Activated CD8-positive, alpha-beta memory T cell treated with anti-CD3 and anti-CD28 coated beads, Interleukin-2, amount 50 U/mL, for 1 hour (primary cell): ENCODE measurements at regions not wholly inside any gene's neighbourhood (a gene's known extent, or its start where the extent isn't known, plus 50 kb on each side); places are given as distances from the start of the nearest gene placed in this dataset.

Experiments
- DNase-seq: peaks from one replicate; pipeline ENCODE4 v3.0.0-alpha.2; 2020; ENCODE audit errors: extremely low read depth

- DNase-seq = no peak
These were observed 188.7 kb upstream of the LINGO1 start for GRCh38 chr15:77821188-77821958.

DNA sequence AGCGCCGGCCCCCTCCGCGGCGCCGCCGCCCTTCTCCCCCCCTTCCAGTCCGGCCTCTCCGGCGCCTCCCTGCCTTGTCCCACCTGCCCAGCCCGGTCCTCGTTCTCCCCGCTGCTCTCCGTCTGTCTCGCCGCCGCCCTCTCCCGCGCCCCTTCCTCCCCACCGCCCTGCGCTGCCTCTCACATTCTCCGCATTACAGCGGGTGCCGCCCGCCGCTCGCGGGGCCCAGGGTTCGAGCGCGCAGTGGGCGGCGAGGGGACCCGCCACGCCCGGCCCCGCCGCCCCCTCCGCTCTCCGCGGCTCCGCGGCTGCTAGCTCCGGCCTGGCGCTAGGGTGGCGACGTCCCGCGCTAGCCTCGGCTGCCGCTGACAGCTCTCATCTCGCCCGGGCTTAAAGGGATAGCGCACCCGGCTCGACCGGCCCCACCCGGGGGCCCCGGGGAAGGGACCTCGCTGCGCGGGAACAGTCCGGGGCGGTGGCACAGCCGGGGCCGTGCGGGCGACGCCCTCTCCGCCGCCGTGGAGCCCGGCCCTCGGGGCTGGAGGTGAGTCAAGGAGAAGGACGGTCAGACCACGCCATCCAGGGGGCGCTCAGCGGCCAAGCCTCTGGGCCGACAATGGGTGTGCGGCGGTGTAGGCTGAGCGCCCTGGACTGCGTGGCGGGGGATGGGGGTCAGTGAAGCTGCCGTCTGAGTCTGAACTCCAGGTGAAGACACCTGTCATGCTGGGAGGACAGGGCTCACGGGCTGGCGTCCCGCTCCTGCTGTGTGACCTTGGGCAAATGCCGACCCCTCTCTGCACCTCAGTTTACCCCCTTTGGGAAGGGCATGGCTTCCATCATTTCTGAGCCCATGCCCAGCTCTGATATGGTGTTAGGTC, 187.4 kb upstream of the LINGO1 start:
- DNase-seq = no peak

GRCh38 chr15:77819048-77819850, 186.5 kb upstream of the LINGO1 start:
- no peak for DNase-seq

DNA sequence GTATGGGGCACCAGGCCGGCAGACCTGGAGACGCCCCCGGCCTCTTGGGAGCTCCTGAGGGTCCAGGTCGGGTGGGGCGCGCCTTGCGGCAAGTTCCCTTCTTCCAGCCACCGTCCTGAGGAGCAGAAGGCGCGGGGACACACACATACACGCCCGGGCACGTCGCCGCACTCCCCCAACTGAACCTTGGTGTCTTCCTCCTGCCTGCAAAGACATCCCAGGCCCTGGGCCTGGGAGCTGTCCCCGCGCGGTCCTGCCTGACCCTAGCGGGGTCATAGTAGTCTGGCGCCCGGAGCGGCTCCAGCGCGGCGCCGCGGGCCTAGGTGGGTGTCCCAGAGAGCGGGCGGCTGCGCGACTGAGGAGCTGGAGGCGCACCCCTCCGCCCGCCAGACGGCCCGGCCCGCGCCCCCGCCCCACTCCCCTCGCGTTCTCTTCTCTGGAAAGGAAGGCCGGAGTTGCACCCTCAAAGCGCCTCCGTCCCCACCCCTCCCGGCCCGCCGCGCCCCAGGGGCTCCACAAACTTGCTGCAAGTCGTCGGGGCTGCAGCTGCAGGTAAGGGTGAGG, 185.9 kb upstream of the LINGO1 start:
- no peak for DNase-seq

DNA sequence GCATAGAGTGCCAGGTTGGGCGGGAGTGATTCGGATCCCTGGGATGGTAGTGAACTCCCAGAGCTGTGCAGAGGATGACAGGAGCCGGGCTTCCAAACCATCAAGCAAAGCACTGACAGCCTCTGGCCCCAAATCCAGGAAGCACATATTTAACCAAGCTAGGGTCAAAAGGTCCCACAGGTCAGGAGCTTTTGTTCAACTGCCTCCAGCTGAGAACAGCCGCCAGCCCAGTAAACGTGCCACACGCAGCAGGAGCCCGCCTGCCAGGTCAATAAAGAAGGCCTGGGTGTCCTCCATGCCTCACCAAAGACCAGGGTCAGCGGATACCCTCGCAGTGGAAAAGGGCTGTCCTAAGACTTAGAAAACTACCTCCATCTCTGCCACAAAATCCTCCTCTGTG, 184.7 kb upstream of the LINGO1 start:
- no peak for DNase-seq

DNA sequence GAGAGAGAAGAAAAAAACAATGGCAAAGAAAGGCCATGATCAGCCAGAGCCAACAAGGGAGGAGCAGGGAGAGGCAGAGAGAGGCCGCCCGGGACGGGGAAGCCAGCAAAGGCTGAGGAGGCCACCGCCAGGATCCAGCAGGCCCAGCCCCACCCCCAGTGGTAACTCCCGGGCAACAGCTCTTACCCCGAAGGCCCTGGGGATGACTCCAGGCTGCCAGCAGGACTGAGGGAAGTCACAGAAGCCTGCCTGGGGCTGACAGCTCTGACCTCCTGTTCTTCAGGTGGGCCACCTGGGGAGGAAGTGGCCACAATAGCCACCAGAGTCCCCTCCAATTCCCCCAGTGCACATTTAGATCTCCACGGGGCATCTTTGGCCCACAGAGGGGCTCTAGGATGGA, 184.3 kb upstream of the LINGO1 start:
- no peak for DNase-seq

- DNase-seq = no peak
These were observed 182.3 kb upstream of the LINGO1 start for GRCh38 chr15:77815015-77815414.

- DNase-seq = no peak
These were observed 180.0 kb upstream of the LINGO1 start for GRCh38 chr15:77812664-77813063.

- no peak for DNase-seq
These were observed 178.6 kb upstream of the LINGO1 start for GRCh38 chr15:77811270-77811669.

GRCh38 chr15:77810130-77810571, 177.4 kb upstream of the LINGO1 start:
- no peak for DNase-seq

DNA sequence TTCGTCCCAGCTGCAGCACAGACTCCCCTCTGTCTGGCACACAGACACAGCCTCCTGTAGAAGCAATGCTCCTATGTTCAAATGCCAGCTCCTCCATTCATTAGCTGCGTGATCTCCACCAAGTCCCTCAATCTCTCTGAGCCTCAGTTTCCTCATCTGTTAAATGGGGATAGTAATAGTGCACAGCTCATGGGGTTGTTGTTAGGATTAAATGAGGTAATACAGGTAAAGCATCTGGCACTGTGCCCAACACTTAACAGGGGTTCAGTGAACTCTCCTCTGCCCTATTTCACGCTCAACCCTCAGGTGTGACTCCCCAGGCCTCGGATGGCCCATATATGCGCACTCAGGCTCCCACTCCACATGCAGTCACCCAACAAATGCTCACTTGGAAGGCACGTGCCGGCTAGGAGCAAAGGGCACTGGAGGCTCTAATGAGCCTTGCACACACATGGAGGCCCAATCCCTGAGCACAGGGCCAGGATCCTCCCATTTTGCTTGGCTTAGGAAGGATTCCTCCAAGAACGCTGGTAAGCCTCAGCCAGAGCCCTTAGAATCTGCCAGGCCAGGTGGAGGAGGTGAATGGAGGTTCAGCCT, 176.0 kb upstream of the LINGO1 start:
- no peak for DNase-seq

DNA sequence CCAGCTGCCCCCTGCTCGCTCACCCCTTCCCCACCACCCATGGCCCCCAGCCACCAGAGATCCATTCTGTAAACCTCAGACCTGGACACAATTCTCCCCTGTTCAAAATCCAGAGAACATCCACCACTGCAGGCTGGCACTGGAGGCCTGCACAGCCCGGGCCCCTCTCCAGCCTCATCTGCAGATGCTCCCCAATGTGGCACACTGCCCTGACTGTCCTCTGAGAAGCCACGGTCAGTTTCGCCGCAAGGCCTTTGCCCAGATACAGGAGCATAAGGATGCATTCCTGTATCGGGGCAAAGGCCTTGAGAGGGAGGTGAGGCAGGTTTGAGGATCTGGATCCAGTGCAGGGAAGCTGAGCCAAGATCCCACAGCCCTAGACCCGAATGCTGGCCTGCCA, 175.4 kb upstream of the LINGO1 start:
- no peak for DNase-seq

DNA sequence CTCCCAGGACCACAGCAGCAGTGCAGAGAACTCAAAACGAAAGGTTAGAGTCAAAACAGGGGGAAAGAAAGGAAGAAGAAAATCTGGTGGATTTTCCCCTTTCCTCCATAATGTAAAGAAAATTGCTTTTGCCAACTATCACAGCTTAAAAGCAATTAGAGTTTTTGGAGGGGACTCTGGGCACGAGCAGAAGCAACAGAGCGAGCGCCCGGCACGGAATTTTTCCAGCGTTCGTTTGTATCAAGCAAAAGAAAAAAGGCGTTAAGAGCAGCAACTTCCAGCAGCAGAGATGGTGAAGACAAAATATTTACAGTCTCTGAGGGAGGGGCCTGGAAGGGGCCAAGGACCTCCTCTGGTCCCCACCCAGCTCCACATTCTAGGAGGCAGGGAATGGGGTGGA, 174.9 kb upstream of the LINGO1 start:
- no peak for DNase-seq

DNA sequence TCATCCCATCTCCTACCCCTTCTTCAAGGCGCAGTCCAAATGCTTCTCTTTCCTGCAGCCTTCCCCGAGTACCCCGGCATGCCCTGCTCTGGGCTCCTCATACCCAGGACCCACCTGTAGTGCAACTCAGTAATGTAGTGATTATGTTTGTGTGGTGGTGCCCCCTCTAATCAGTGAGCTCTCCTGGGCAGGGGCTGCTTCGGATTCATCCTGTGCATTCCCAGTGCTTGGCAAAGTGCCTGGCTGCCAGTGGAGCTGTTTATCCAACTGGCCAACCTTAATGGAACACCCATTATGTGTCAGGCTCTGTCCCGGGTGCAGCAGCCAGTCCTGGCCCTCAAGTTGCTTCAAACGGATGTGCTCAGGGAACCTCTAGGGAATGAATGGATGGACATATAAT, 174.4 kb upstream of the LINGO1 start:
- no peak for DNase-seq

DNA sequence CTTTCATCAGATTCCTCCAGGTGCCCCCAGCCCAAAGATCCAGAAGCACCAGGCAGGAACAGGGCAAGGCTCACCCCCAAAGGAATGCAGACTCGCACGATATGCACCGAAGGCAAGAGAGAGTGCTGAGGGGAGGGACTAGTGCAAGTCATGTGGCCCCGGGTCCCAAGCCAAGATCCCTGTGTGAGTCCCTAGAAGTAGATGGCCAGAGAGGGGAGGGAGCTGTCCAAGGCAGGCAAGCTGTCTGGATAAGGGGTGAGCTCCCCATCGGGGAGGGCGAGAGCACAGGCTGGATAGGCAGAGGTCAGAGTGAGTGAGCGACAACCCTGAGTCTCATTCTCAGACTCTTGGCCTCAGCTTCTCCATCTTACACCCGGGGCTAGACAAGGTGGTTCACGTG, 171.5 kb upstream of the LINGO1 start:
- DNase-seq = no peak

- DNase-seq = no peak
These were observed 170.8 kb upstream of the LINGO1 start for GRCh38 chr15:77803487-77803886.

DNA sequence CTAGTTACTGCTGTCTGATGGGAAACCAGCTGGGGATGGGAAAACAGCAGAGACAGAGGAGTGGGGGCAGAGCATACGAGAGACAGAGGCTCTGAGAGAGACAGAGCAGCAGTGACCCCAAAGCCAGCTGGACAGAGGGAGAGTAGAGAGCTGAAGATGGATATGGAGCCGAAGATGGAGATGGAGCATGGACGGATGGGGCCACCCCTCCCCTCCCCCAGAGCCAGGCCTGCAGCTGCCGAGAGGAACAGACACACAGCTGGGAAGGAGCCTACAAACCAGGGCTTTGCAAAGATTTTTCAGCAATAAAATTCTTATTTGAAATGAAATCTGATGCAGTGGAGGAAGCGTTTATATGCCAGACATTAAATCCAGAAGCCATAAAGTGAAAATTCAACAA, 167.6 kb upstream of the LINGO1 start:
- no peak for DNase-seq

GRCh38 chr15:77798847-77799246, 166.1 kb upstream of the LINGO1 start:
- DNase-seq = no peak

- DNase-seq = no peak
These were observed 165.6 kb upstream of the LINGO1 start for GRCh38 chr15:77798151-77798835.

- DNase-seq = no peak
These were observed 164.6 kb upstream of the LINGO1 start for GRCh38 chr15:77797270-77797669.
